ENCODE measurements at regions not wholly inside any gene's neighbourhood (a gene's known extent, or its start where the extent isn't known, plus 50 kb on each side); places are given as distances from the start of the nearest gene placed in this dataset.

DNA sequence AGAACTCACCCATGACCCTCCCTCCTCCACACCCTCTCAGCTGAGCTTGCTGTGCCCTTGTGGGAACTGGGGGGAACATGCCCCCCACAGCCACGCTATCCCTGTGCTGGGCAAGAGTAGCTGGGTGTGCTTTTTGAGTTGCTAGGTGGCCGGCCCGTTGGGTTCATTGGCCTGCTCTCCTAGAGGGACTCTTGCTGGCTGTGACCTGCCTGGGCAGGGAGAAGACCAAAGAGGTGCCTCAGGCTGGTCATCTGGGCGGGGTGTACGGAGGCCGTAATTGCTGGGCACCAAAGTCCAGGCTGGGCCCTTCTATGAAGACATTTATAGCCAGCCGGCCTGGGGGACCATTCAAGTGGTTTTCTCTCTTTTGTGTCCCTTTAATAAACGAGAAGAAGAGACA lies 138.3 kb upstream of the ZBTB40 start:
- H3K4me1 ChIP-seq (ENCODE audit: insufficient read depth, low read length) = no peaks in the 10 kb centered on the region
- ATAC-seq (ENCODE audit: insufficient read depth, low read depth) (no peak), DNase-seq (no peak)
- TF ChIP-seq, protein P1, sequence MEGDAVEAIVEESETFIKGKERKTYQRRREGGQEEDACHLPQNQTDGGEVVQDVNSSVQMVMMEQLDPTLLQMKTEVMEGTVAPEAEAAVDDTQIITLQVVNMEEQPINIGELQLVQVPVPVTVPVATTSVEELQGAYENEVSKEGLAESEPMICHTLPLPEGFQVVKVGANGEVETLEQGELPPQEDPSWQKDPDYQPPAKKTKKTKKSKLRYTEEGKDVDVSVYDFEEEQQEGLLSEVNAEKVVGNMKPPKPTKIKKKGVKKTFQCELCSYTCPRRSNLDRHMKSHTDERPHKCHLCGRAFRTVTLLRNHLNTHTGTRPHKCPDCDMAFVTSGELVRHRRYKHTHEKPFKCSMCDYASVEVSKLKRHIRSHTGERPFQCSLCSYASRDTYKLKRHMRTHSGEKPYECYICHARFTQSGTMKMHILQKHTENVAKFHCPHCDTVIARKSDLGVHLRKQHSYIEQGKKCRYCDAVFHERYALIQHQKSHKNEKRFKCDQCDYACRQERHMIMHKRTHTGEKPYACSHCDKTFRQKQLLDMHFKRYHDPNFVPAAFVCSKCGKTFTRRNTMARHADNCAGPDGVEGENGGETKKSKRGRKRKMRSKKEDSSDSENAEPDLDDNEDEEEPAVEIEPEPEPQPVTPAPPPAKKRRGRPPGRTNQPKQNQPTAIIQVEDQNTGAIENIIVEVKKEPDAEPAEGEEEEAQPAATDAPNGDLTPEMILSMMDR (IDR thresholded peaks at IDR 0.05; ENCODE audit: borderline replicate concordance, extremely low read depth, low read length, poor library complexity, severe bottlenecking) = no peak
- TF ChIP-seq EZH2 (IDR thresholded peaks at IDR 0.05; ENCODE audit: borderline replicate concordance, low read depth, low read length, severe bottlenecking) = no peak
- H3K27me3 ChIP-seq (ENCODE audit: insufficient read depth, low read length, poor library complexity) = no peaks in the 10 kb centered on the region
- H3K9ac ChIP-seq (ENCODE audit: low read depth, low read length) = no peak overlapping the region
- no peaks in the 10 kb centered on the region for H3K36me3 ChIP-seq (ENCODE audit: insufficient read depth, low read length)
- H3K27ac ChIP-seq (ENCODE audit: low read length) = no peak overlapping the region
- H3K4me3 ChIP-seq (ENCODE audit: low read depth in 1 of 2, low read length in 2 of 2) = no peak overlapping the region
- H3K4me2 ChIP-seq (ENCODE audit: insufficient read depth, low read length) = no peak overlapping the region
- no peak overlapping the region for H2AFZ ChIP-seq (ENCODE audit: low read depth, low read length)
- no peaks in the 10 kb centered on the region for H4K20me1 ChIP-seq (ENCODE audit: insufficient read depth, low read length)
- no peaks in the 10 kb centered on the region for H3K9me3 ChIP-seq (ENCODE audit: insufficient read depth, low read length, severe bottlenecking)
- no peaks in the 10 kb centered on the region for H3K79me2 ChIP-seq (ENCODE audit: insufficient read depth, low read length)

- no peaks in the 10 kb centered on the region for H3K27me3 ChIP-seq (ENCODE audit: insufficient read depth, low read length, poor library complexity)
- no peaks in the 10 kb centered on the region for H3K9me3 ChIP-seq (ENCODE audit: insufficient read depth, low read length, severe bottlenecking)
- no peaks in the 10 kb centered on the region for H3K36me3 ChIP-seq (ENCODE audit: insufficient read depth, low read length)
- no peak overlapping the region for H3K4me3 ChIP-seq (ENCODE audit: low read depth in 1 of 2, low read length in 2 of 2)
- H4K20me1 ChIP-seq (ENCODE audit: insufficient read depth, low read length) = no peaks in the 10 kb centered on the region; the same call in 1 of the 2 replicates
- no peak overlapping the region for H3K4me2 ChIP-seq (ENCODE audit: insufficient read depth, low read length)
- no peaks in the 10 kb centered on the region for H3K79me2 ChIP-seq (ENCODE audit: insufficient read depth, low read length)
- TF ChIP-seq, protein P1 (IDR thresholded peaks at IDR 0.05; ENCODE audit: borderline replicate concordance, extremely low read depth, low read length, poor library complexity, severe bottlenecking) = no peak
- TF ChIP-seq EZH2 (IDR thresholded peaks at IDR 0.05; ENCODE audit: borderline replicate concordance, low read depth, low read length, severe bottlenecking) = no peak
- H3K4me1 ChIP-seq (ENCODE audit: insufficient read depth, low read length) = no peaks in the 10 kb centered on the region
- H3K9ac ChIP-seq (ENCODE audit: low read depth, low read length) = no peak overlapping the region
- H3K27ac ChIP-seq (ENCODE audit: low read length) = no peak overlapping the region
- ATAC-seq (ENCODE audit: insufficient read depth, low read depth) = no peak
- DNase-seq = no peak
- H2AFZ ChIP-seq (ENCODE audit: low read depth, low read length) = no peak overlapping the region
These were observed 136.9 kb upstream of the ZBTB40 start for GRCh38 chr1:22314706-22315105.

- Histone ChIP-seq H3K27me3 (ENCODE audit: insufficient read depth, low read length, poor library complexity) (no peaks in the 10 kb centered on the region), H3K4me1 (ENCODE audit: insufficient read depth, low read length) (no peaks in the 10 kb centered on the region), H4K20me1 (ENCODE audit: insufficient read depth, low read length) (no peaks in the 10 kb centered on the region; the same call in 1 of the 2 replicates), H3K9me3 (ENCODE audit: insufficient read depth, low read length, severe bottlenecking) (no peaks in the 10 kb centered on the region), H3K4me2 (ENCODE audit: insufficient read depth, low read length) (no peak overlapping the region), H3K9ac (ENCODE audit: low read depth, low read length) (no peak overlapping the region), H3K79me2 (ENCODE audit: insufficient read depth, low read length) (no peaks in the 10 kb centered on the region), H3K27ac (ENCODE audit: low read length) (no peak overlapping the region), H3K4me3 (ENCODE audit: low read depth in 1 of 2, low read length in 2 of 2) (no peak overlapping the region), H2AFZ (ENCODE audit: low read depth, low read length) (no peak overlapping the region), H3K36me3 (ENCODE audit: insufficient read depth, low read length) (no peaks in the 10 kb centered on the region)
- ATAC-seq (ENCODE audit: insufficient read depth, low read depth) (no peak), DNase-seq (no peak)
- TF ChIP-seq EZH2 (IDR thresholded peaks at IDR 0.05; ENCODE audit: borderline replicate concordance, low read depth, low read length, severe bottlenecking) = no peak
- TF ChIP-seq, protein P1 (IDR thresholded peaks at IDR 0.05; ENCODE audit: borderline replicate concordance, extremely low read depth, low read length, poor library complexity, severe bottlenecking) = no peak
These were observed 136.2 kb upstream of the ZBTB40 start for GRCh38 chr1:22315315-22316078.
